GM23338 (cell line): ENCODE measurements at regions not wholly inside any gene's neighbourhood (a gene's known extent, or its start where the extent isn't known, plus 50 kb on each side); places are given as distances from the start of the nearest gene placed in this dataset.

ENCODE experiments used
- ATAC-seq: fragments of 200-7000 bp; cut with Tn5 transposase; 3 replicates; pipeline ENCODE4 v1.9.1; 2020
- DNase-seq: peaks from one replicate; pipeline ENCODE4 v3.0.0-alpha.2; 2015; ENCODE audit warnings: low spot score
- H2AFZ ChIP-seq: fragments of 200-600 bp; sonication (generic); 2 replicates; pipeline ENCODE4 v1.8.0; 2016; ENCODE audit warnings: antibody characterized with exemption, mild to moderate bottlenecking, moderate library complexity
- H3F3A ChIP-seq: fragments of 200-600 bp; sonication (generic); replicated peaks from 2 replicates; pipeline ENCODE4 v1.8.0; 2017; ENCODE audit warnings: antibody characterized with exemption, mixed run types, low read depth
- H3K27ac ChIP-seq: fragments of 200-600 bp; sonication (generic); 2 replicates; pipeline ENCODE4 v1.6.1; 2016; ENCODE audit warnings: low read depth
- H3K27me3 ChIP-seq: fragments of 200-600 bp; sonication (generic); 2 replicates; pipeline ENCODE4 v1.8.0; 2016; ENCODE audit warnings: mild to moderate bottlenecking, mixed run types, moderate library complexity; ENCODE audit not compliant: insufficient read depth
- H3K36me3 ChIP-seq: fragments of 200-600 bp; sonication (generic); 2 replicates; pipeline ENCODE4 v1.8.0; 2016; ENCODE audit warnings: mild to moderate bottlenecking; ENCODE audit not compliant: insufficient read depth
- H3K4me1 ChIP-seq: fragments of 200-600 bp; sonication (generic); 2 replicates; pipeline ENCODE4 v1.8.0; 2016; ENCODE audit warnings: mild to moderate bottlenecking, moderate library complexity; ENCODE audit not compliant: insufficient read depth
- H3K4me2 ChIP-seq: fragments of 200-600 bp; sonication (generic); 2 replicates; pipeline ENCODE4 v1.7.1; 2017; ENCODE audit warnings: mixed run types
- H3K4me3 ChIP-seq: fragments of 200-600 bp; sonication (generic); 2 replicates; pipeline ENCODE4 v1.6.1; 2016; ENCODE audit warnings: mixed run types
- H3K79me2 ChIP-seq: fragments of 200-600 bp; sonication (generic); replicated peaks from 2 replicates; pipeline ENCODE4 v1.8.0; 2017; ENCODE audit warnings: mild to moderate bottlenecking; ENCODE audit not compliant: insufficient read depth
- H3K9me2 ChIP-seq: fragments of 200-600 bp; sonication (generic); 2 replicates; pipeline ENCODE4 v1.8.0; 2017; ENCODE audit not compliant: insufficient read depth
- H4K20me1 ChIP-seq: fragments of 200-600 bp; sonication (generic); replicated peaks from 2 replicates; pipeline ENCODE4 v1.8.0; 2017; ENCODE audit warnings: mild to moderate bottlenecking; ENCODE audit not compliant: insufficient read depth
- H3K27ac Mint-ChIP-seq: 2 replicates; pipeline ENCODE4 v1.8.0; 2020; ENCODE audit warnings: inconsistent platforms, mild to moderate bottlenecking, moderate library complexity, mixed read lengths
- H3K27me3 Mint-ChIP-seq: 3 replicates; pipeline ENCODE4 v1.8.0; 2022; ENCODE audit warnings: low read depth, mild to moderate bottlenecking, moderate library complexity, mixed read lengths, inconsistent platforms; ENCODE audit not compliant: insufficient read depth, poor library complexity
- H3K36me3 Mint-ChIP-seq: 3 replicates; pipeline ENCODE4 v1.8.0; 2021; ENCODE audit warnings: low read depth, mild to moderate bottlenecking, inconsistent platforms, moderate library complexity, mixed read lengths
- H3K4me1 Mint-ChIP-seq: 3 replicates; pipeline ENCODE4 v1.8.0; 2020; ENCODE audit warnings: mild to moderate bottlenecking, inconsistent platforms, mixed read lengths
- H3K4me3 Mint-ChIP-seq: 3 replicates; pipeline ENCODE4 v1.8.0; 2021; ENCODE audit warnings: moderate library complexity, mild to moderate bottlenecking, inconsistent platforms, mixed read lengths
- H3K9me3 Mint-ChIP-seq: 3 replicates; pipeline ENCODE4 v1.8.0; 2020; ENCODE audit warnings: moderate library complexity, mild to moderate bottlenecking, inconsistent platforms, mixed read lengths
- CREB1 ChIP-seq: fragments of 250-450 bp; sonication (Bioruptor Pico); IDR thresholded peaks from 2 replicates; pipeline ENCODE4 v1.5.0; 2020; ENCODE audit warnings: low read depth, mild to moderate bottlenecking, moderate library complexity
- ETS1 ChIP-seq: IDR thresholded peaks from 2 replicates; pipeline ENCODE4 v1.6.1; 2016; ENCODE audit warnings: antibody characterized with exemption
- EZH2 ChIP-seq: fragments of 200-600 bp; sonication (generic); IDR thresholded peaks from one replicate; pipeline ENCODE4 v1.8.0; 2017; ENCODE audit warnings: antibody characterized with exemption, mild to moderate bottlenecking, low read depth; ENCODE audit not compliant: unreplicated experiment
- JUNB ChIP-seq: IDR thresholded peaks from one replicate; pipeline ENCODE4 v1.6.1; 2016; ENCODE audit warnings: antibody characterized with exemption; ENCODE audit not compliant: unreplicated experiment
- NANOG ChIP-seq: IDR thresholded peaks from 2 replicates; pipeline ENCODE4 v1.6.1; 2016; ENCODE audit warnings: antibody characterized with exemption, borderline replicate concordance
- STAT1 ChIP-seq: IDR thresholded peaks from one replicate; pipeline ENCODE4 v1.6.1; 2016; ENCODE audit warnings: antibody characterized with exemption; ENCODE audit not compliant: unreplicated experiment
- ZNF114 ChIP-seq: fragments of 250-450 bp; sonication (Bioruptor Pico); IDR thresholded peaks from 2 replicates; pipeline ENCODE4 v1.5.0; 2020; ENCODE audit warnings: mild to moderate bottlenecking, moderate library complexity
- TF ChIP-seq, protein P1 (sequence below), 2 experiments: fragments of 200-600 bp in 1 of 2; sonication (generic) in 1 of 2; conservative IDR thresholded peaks; 2 replicates each; pipeline versions ENCODE4 v1.5.1 to v1.6.1; 2016 to 2017; ENCODE audit warnings: antibody characterized with exemption in 2 of 2, low read depth in 2 of 2, mild to moderate bottlenecking in 2 of 2, moderate library complexity in 1 of 2
- TF ChIP-seq, protein P2 (sequence below): fragments of 250-450 bp; sonication (Bioruptor Pico); IDR thresholded peaks from 2 replicates; pipeline ENCODE4 v1.5.0; 2020; ENCODE audit warnings: mild to moderate bottlenecking, moderate library complexity

DNA sequence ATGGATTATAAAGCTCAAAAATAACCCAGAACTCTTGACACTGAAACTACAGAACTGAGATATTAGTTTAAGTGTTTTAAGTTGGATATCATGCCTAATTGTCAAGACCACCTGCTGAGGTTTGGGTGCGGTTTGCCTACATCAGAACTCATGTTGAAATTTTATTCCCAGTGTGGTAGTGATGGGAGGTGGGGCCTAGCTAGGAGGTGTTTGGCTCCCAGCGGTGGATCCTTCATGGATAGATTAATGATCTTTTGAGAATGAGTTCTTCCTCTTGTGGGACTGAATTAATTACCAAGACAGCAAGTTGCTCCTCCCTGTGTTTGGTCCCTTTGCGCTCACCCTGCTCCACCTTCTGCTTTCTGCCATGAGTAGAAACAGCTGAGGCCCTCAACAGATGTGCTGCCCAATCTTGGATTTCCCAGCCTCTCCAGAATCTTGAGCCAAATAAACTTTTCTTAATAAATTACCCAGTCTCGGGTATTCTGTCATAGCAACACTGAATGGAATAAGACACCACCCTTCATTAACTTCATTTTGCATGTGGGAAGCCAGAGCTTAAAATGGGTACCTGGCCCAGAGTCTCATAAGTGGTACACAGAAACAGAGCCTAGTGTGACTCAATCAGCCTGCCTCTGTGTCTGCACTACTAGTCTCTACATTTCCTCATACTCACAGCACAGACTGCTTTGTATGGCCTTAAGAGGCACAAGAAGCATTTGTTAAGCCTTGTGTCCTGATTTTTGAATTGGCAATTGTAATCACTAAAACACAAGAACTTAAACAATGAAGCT is 158.4 kb downstream of the IBTK start:
- Mint-ChIP-seq H3K27me3 (no peaks in the 10 kb centered on the region), H3K9me3 (no peaks in the 10 kb centered on the region), H3K36me3 (no peaks in the 10 kb centered on the region), H3K27ac (no peak overlapping the region), H3K4me1 (peaks cover 4% of the 10 kb centered on the region; the same call in 2 of the 3 replicates), H3K4me3 (no peak overlapping the region)
- H3K36me3 ChIP-seq, result no peaks in the 10 kb centered on the region
- H3K4me2 ChIP-seq, result no peak overlapping the region
- no peaks in the 10 kb centered on the region for H3K27me3 ChIP-seq
- H3K9me2 ChIP-seq, result 0 out of 2 replicates have a peak, but pooled peaks cover 3% of the 10 kb centered on the region
- no peak for ATAC-seq
- H3F3A ChIP-seq, result no peaks in the 10 kb centered on the region
- no peak overlapping the region for H3K4me3 ChIP-seq
- peak overlapping the region; percentile 44 for H2AFZ ChIP-seq
- no peaks in the 10 kb centered on the region for H4K20me1 ChIP-seq
- no peaks in the 10 kb centered on the region for H3K79me2 ChIP-seq
- no peak overlapping the region for H3K27ac ChIP-seq
- no peak for DNase-seq
- no peak for TF ChIP-seq EZH2
- TF ChIP-seq NANOG, result no peak
- TF ChIP-seq, protein P1, sequence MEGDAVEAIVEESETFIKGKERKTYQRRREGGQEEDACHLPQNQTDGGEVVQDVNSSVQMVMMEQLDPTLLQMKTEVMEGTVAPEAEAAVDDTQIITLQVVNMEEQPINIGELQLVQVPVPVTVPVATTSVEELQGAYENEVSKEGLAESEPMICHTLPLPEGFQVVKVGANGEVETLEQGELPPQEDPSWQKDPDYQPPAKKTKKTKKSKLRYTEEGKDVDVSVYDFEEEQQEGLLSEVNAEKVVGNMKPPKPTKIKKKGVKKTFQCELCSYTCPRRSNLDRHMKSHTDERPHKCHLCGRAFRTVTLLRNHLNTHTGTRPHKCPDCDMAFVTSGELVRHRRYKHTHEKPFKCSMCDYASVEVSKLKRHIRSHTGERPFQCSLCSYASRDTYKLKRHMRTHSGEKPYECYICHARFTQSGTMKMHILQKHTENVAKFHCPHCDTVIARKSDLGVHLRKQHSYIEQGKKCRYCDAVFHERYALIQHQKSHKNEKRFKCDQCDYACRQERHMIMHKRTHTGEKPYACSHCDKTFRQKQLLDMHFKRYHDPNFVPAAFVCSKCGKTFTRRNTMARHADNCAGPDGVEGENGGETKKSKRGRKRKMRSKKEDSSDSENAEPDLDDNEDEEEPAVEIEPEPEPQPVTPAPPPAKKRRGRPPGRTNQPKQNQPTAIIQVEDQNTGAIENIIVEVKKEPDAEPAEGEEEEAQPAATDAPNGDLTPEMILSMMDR (conservative IDR thresholded peaks at IDR 0.05; ENCODE audit: low read depth in 2 of 2), result no peak
- no peaks in the 10 kb centered on the region for H3K4me1 ChIP-seq

DNA sequence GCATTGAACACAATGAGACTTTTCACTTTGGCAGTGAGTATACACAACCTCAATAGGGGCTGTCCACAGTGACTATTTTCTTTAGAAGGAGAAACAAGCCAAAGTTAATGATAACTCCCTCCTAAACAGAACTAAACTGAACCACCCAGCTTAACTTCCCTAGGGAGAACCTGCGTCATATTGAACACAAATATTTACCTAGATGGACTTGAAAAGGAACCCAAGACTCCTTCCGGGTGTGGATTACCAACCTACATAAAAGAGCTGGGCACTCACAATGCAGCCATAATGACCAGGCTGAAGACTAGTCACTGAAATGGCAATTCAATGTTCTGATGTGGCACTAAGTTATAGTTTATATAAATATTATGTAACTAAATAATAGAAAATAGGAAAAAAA is 160.6 kb downstream of the IBTK start:
- no peak overlapping the region for H3K4me3 ChIP-seq
- Mint-ChIP-seq H3K36me3 (no peaks in the 10 kb centered on the region), H3K4me1 (peaks cover 5% of the 10 kb centered on the region; the same call in 2 of the 3 replicates), H3K27me3 (no peaks in the 10 kb centered on the region), H3K9me3 (no peaks in the 10 kb centered on the region), H3K27ac (no peak overlapping the region), H3K4me3 (no peak overlapping the region)
- no peaks in the 10 kb centered on the region for H3F3A ChIP-seq
- no peak overlapping the region for H3K4me2 ChIP-seq
- 0 out of 2 replicates have a peak, but pooled peaks cover 3% of the 10 kb centered on the region for H3K9me2 ChIP-seq
- no peak overlapping the region for H3K27ac ChIP-seq
- H4K20me1 ChIP-seq, result no peaks in the 10 kb centered on the region
- H3K4me1 ChIP-seq, result no peaks in the 10 kb centered on the region
- no peak for DNase-seq
- H2AFZ ChIP-seq, result no peak overlapping the region
- H3K27me3 ChIP-seq, result no peaks in the 10 kb centered on the region
- no peaks in the 10 kb centered on the region for H3K36me3 ChIP-seq
- ATAC-seq, result no peak
- H3K79me2 ChIP-seq, result no peaks in the 10 kb centered on the region
- TF ChIP-seq, protein P2, sequence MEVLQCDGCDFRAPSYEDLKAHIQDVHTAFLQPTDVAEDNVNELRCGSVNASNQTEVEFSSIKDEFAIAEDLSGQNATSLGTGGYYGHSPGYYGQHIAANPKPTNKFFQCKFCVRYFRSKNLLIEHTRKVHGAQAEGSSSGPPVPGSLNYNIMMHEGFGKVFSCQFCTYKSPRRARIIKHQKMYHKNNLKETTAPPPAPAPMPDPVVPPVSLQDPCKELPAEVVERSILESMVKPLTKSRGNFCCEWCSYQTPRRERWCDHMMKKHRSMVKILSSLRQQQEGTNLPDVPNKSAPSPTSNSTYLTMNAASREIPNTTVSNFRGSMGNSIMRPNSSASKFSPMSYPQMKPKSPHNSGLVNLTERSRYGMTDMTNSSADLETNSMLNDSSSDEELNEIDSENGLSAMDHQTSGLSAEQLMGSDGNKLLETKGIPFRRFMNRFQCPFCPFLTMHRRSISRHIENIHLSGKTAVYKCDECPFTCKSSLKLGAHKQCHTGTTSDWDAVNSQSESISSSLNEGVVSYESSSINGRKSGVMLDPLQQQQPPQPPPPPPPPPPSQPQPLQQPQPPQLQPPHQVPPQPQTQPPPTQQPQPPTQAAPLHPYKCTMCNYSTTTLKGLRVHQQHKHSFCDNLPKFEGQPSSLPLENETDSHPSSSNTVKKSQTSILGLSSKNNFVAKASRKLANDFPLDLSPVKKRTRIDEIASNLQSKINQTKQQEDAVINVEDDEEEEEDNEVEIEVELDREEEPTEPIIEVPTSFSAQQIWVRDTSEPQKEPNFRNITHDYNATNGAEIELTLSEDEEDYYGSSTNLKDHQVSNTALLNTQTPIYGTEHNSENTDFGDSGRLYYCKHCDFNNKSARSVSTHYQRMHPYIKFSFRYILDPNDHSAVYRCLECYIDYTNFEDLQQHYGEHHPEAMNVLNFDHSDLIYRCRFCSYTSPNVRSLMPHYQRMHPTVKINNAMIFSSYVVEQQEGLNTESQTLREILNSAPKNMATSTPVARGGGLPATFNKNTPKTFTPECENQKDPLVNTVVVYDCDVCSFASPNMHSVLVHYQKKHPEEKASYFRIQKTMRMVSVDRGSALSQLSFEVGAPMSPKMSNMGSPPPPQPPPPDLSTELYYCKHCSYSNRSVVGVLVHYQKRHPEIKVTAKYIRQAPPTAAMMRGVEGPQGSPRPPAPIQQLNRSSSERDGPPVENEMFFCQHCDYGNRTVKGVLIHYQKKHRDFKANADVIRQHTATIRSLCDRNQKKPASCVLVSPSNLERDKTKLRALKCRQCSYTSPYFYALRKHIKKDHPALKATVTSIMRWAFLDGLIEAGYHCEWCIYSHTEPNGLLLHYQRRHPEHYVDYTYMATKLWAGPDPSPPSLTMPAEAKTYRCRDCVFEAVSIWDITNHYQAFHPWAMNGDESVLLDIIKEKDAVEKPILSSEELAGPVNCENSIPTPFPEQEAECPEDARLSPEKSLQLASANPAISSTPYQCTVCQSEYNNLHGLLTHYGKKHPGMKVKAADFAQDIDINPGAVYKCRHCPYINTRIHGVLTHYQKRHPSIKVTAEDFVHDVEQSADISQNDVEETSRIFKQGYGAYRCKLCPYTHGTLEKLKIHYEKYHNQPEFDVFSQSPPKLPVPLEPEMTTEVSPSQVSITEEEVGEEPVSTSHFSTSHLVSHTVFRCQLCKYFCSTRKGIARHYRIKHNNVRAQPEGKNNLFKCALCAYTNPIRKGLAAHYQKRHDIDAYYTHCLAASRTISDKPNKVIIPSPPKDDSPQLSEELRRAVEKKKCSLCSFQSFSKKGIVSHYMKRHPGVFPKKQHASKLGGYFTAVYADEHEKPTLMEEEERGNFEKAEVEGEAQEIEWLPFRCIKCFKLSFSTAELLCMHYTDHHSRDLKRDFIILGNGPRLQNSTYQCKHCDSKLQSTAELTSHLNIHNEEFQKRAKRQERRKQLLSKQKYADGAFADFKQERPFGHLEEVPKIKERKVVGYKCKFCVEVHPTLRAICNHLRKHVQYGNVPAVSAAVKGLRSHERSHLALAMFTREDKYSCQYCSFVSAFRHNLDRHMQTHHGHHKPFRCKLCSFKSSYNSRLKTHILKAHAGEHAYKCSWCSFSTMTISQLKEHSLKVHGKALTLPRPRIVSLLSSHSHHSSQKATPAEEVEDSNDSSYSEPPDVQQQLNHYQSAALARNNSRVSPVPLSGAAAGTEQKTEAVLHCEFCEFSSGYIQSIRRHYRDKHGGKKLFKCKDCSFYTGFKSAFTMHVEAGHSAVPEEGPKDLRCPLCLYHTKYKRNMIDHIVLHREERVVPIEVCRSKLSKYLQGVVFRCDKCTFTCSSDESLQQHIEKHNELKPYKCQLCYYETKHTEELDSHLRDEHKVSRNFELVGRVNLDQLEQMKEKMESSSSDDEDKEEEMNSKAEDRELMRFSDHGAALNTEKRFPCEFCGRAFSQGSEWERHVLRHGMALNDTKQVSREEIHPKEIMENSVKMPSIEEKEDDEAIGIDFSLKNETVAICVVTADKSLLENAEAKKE, result no peak
- TF ChIP-seq STAT1, result no peak
- no peak for TF ChIP-seq EZH2
- TF ChIP-seq JUNB, result no peak
- TF ChIP-seq, protein P1 (conservative IDR thresholded peaks at IDR 0.05; ENCODE audit: low read depth in 2 of 2), result no peak
- no peak for TF ChIP-seq ZNF114
- TF ChIP-seq CREB1, result no peak
- TF ChIP-seq ETS1, result no peak
